Neural crest cell (in vitro differentiated cells): ENCODE measurements at regions not wholly inside any gene's neighbourhood (a gene's known extent, or its start where the extent isn't known, plus 50 kb on each side); places are given as distances from the start of the nearest gene placed in this dataset. TPM values are rescaled to one million over a fixed set of nuclear protein-coding genes. Genes with fewer than 3 reads are reported as not detected.

Experiments used
- DNase-seq: peaks from one replicate; pipeline ENCODE4 v3.0.0; 2021; ENCODE audit warnings: low read depth, mixed read lengths, low spot score
- H3K27ac Mint-ChIP-seq: one replicate; pipeline ENCODE4 v1.8.0; 2021; ENCODE audit warnings: mild to moderate bottlenecking, mixed read lengths; ENCODE audit not compliant: unreplicated experiment
- H3K27me3 Mint-ChIP-seq: 2 replicates; pipeline ENCODE4 v1.8.0; 2021; ENCODE audit warnings: low read depth, mild to moderate bottlenecking, mixed read lengths
- H3K36me3 Mint-ChIP-seq: 2 replicates; pipeline ENCODE4 v1.8.0; 2021; ENCODE audit warnings: low read depth, mild to moderate bottlenecking, mixed read lengths
- H3K4me1 Mint-ChIP-seq: 2 replicates; pipeline ENCODE4 v1.8.0; 2021; ENCODE audit warnings: mixed read lengths
- H3K4me3 Mint-ChIP-seq: one replicate; pipeline ENCODE4 v1.8.0; 2021; ENCODE audit warnings: mild to moderate bottlenecking, mixed read lengths
- H3K9me3 Mint-ChIP-seq: 2 replicates; pipeline ENCODE4 v1.8.0; 2021; ENCODE audit warnings: mixed read lengths
- microRNA-seq: library from miRNA; unstranded; fragments of <30 nt; microRNA quantifications from one replicate; pipeline ENCODE4, GENCODE V29; 2020
- TF ChIP-seq, protein P1 (sequence below): fragments of 200-600 bp; sonication (generic); conservative IDR thresholded peaks from 2 replicates; pipeline ENCODE4 v1.5.0; 2021; ENCODE audit warnings: antibody characterized with exemption, mild to moderate bottlenecking

DNA sequence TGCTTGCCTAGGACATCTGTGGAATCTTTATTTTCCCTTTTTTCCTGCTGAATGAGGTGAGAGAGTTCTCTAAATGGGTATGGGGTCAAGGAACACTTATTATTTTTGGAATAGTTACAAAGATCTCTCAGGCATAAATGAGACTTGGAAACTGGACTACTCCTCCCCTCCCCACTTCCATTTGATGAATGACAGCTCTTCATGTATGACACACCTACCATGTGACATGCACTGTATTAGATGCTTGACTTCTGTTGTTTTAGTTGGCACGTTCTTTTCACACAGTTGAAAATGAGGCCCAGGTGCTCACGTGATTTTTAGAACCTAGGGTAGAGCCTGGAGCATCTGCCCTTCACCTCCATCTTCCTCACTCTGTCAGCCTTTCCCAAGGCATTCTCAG lies 62.4 kb downstream of the VCPKMT start:
- no peaks in the 10 kb centered on the region for H3K4me1 Mint-ChIP-seq
- H3K4me3 Mint-ChIP-seq, result no peak overlapping the region
- no peak overlapping the region for H3K27ac Mint-ChIP-seq
- H3K9me3 Mint-ChIP-seq, result no peaks in the 10 kb centered on the region
- no peaks in the 10 kb centered on the region for H3K27me3 Mint-ChIP-seq
- no peak for DNase-seq
- TF ChIP-seq, protein P1, sequence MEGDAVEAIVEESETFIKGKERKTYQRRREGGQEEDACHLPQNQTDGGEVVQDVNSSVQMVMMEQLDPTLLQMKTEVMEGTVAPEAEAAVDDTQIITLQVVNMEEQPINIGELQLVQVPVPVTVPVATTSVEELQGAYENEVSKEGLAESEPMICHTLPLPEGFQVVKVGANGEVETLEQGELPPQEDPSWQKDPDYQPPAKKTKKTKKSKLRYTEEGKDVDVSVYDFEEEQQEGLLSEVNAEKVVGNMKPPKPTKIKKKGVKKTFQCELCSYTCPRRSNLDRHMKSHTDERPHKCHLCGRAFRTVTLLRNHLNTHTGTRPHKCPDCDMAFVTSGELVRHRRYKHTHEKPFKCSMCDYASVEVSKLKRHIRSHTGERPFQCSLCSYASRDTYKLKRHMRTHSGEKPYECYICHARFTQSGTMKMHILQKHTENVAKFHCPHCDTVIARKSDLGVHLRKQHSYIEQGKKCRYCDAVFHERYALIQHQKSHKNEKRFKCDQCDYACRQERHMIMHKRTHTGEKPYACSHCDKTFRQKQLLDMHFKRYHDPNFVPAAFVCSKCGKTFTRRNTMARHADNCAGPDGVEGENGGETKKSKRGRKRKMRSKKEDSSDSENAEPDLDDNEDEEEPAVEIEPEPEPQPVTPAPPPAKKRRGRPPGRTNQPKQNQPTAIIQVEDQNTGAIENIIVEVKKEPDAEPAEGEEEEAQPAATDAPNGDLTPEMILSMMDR, result no peak
- no peaks in the 10 kb centered on the region for H3K36me3 Mint-ChIP-seq

GRCh38 chr14:50055461-50056228 lies 60.7 kb downstream of the VCPKMT start:
- no peaks in the 10 kb centered on the region for H3K27me3 Mint-ChIP-seq
- H3K9me3 Mint-ChIP-seq, result no peaks in the 10 kb centered on the region
- H3K4me3 Mint-ChIP-seq, result no peak overlapping the region
- no peaks in the 10 kb centered on the region for H3K36me3 Mint-ChIP-seq
- H3K4me1 Mint-ChIP-seq, result no peaks in the 10 kb centered on the region
- no peak overlapping the region for H3K27ac Mint-ChIP-seq
- no peak for DNase-seq
- TF ChIP-seq, protein P1, result no peak

GRCh38 chr14:50056435-50056834 lies 59.9 kb downstream of the VCPKMT start:
- H3K27me3 Mint-ChIP-seq, result no peaks in the 10 kb centered on the region
- peaks cover 2% of the 10 kb centered on the region for H3K4me1 Mint-ChIP-seq
- no peaks in the 10 kb centered on the region for H3K36me3 Mint-ChIP-seq
- TF ChIP-seq, protein P1, result no peak
- no peaks in the 10 kb centered on the region for H3K9me3 Mint-ChIP-seq
- no peak overlapping the region for H3K27ac Mint-ChIP-seq
- H3K4me3 Mint-ChIP-seq, result no peak overlapping the region
- DNase-seq, result no peak

- H3K36me3 Mint-ChIP-seq, result no peaks in the 10 kb centered on the region
- no peak overlapping the region for H3K4me3 Mint-ChIP-seq
These were observed 59.0 kb downstream of the VCPKMT start for GRCh38 chr14:50057331-50057730.

GRCh38 chr14:50058113-50058512 lies 58.3 kb downstream of the VCPKMT start:
- Mint-ChIP-seq H3K9me3 (no peaks in the 10 kb centered on the region), H3K4me1 (peaks cover 10% of the 10 kb centered on the region), H3K4me3 (no peak overlapping the region), H3K27me3 (no peaks in the 10 kb centered on the region), H3K27ac (no peak overlapping the region), H3K36me3 (no peaks in the 10 kb centered on the region)
- TF ChIP-seq, protein P1, result no peak
- DNase-seq, result no peak

More at GRCh38 chr14:50057331-50057730, 59.0 kb downstream of the VCPKMT start:
- Mint-ChIP-seq H3K27ac (no peak overlapping the region), H3K4me1 (peaks cover 7% of the 10 kb centered on the region), H3K27me3 (no peaks in the 10 kb centered on the region), H3K9me3 (no peaks in the 10 kb centered on the region)
- TF ChIP-seq, protein P1, result no peak
- DNase-seq, result no peak

Small RNAs in the stretch of these regions (microRNA-seq; reads per million reads assigned to microRNA genes)
- not detected for gene MIR6076
